Osteoblast (primary cell): ENCODE measurements at regions not wholly inside any gene's neighbourhood (a gene's known extent, or its start where the extent isn't known, plus 50 kb on each side); places are given as distances from the start of the nearest gene placed in this dataset.

Experiments used
- DNase-seq: peaks from one replicate; pipeline ENCODE4 v3.0.0; 2011; ENCODE audit warnings: low spot score, mixed read lengths; ENCODE audit not compliant: insufficient read length; ENCODE audit errors: missing footprints
- H2AFZ ChIP-seq: 2 replicates; pipeline ENCODE4 v1.6.0; 2011; ENCODE audit warnings: mild to moderate bottlenecking, low read length
- H3K27ac ChIP-seq: 2 replicates; pipeline ENCODE4 v1.5.1; 2011; ENCODE audit warnings: mild to moderate bottlenecking, low read depth, low read length, moderate library complexity
- H3K27me3 ChIP-seq: 2 replicates; pipeline ENCODE4 v1.6.0; 2012; ENCODE audit warnings: mild to moderate bottlenecking, control low read depth, inconsistent platforms, low read length, moderate library complexity; ENCODE audit not compliant: insufficient read depth
- H3K36me3 ChIP-seq: 2 replicates; pipeline ENCODE4 v1.5.1; 2011; ENCODE audit warnings: mild to moderate bottlenecking, low read length, control low read depth, moderate library complexity; ENCODE audit not compliant: insufficient read depth
- H3K4me1 ChIP-seq: 2 replicates; pipeline ENCODE4 v1.5.1; 2011; ENCODE audit warnings: mild to moderate bottlenecking, low read length, control low read depth, moderate library complexity; ENCODE audit not compliant: insufficient read depth
- H3K4me2 ChIP-seq: 2 replicates; pipeline ENCODE4 v1.6.0; 2011; ENCODE audit warnings: mild to moderate bottlenecking, low read length; ENCODE audit not compliant: insufficient read depth
- H3K4me3 ChIP-seq: fragments of 200-600 bp; sonication (generic); 3 replicates; pipeline ENCODE4 v1.5.1; 2012; ENCODE audit warnings: mild to moderate bottlenecking, low read length, inconsistent platforms; ENCODE audit not compliant: insufficient read depth
- H3K79me2 ChIP-seq: 2 replicates; pipeline ENCODE4 v1.6.0; 2012; ENCODE audit warnings: mild to moderate bottlenecking, low read length, control low read depth, inconsistent platforms; ENCODE audit not compliant: insufficient read depth
- H3K9me3 ChIP-seq: 2 replicates; pipeline ENCODE4 v1.5.1; 2011; ENCODE audit warnings: low read depth, low read length, control low read depth
- H4K20me1 ChIP-seq: 2 replicates; pipeline ENCODE4 v1.6.0; 2012; ENCODE audit warnings: mild to moderate bottlenecking, low read length, control low read depth; ENCODE audit not compliant: insufficient read depth
- TF ChIP-seq, protein P1 (sequence below): IDR thresholded peaks from 2 replicates; pipeline ENCODE4 v1.5.1; 2011; ENCODE audit warnings: mild to moderate bottlenecking, low read depth, low read length, moderate library complexity; ENCODE audit errors: extremely low read depth

DNA sequence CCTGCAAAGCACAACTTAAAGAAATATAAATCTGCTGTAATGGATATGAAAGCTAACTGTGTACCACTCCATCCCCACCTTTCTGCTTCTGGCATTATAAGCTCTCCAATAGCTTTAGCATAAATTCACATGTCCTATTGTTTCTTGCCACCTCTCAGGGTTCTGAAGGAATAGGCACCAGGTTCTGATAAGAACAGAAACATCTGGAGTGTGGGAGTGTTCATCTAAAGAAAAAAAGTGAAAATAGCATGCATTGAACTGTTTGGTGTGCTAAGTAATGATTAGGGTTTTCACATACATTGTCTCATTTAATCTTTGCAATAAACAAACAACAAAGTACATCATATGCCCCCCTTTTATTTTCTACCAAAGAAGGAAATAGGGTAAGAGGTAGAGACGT, 72.3 kb downstream of the FAM76B start:
- Histone ChIP-seq H3K4me3 (no peak overlapping the region), H3K36me3 (no peaks in the 10 kb centered on the region), H3K4me2 (no peak overlapping the region), H3K4me1 (peaks cover 7% of the 10 kb centered on the region), H3K79me2 (no peaks in the 10 kb centered on the region), H4K20me1 (no peaks in the 10 kb centered on the region), H3K27ac (no peak overlapping the region), H3K9me3 (no peaks in the 10 kb centered on the region), H3K27me3 (peaks cover 47% of the 10 kb centered on the region), H2AFZ (no peak overlapping the region)
- TF ChIP-seq, protein P1, sequence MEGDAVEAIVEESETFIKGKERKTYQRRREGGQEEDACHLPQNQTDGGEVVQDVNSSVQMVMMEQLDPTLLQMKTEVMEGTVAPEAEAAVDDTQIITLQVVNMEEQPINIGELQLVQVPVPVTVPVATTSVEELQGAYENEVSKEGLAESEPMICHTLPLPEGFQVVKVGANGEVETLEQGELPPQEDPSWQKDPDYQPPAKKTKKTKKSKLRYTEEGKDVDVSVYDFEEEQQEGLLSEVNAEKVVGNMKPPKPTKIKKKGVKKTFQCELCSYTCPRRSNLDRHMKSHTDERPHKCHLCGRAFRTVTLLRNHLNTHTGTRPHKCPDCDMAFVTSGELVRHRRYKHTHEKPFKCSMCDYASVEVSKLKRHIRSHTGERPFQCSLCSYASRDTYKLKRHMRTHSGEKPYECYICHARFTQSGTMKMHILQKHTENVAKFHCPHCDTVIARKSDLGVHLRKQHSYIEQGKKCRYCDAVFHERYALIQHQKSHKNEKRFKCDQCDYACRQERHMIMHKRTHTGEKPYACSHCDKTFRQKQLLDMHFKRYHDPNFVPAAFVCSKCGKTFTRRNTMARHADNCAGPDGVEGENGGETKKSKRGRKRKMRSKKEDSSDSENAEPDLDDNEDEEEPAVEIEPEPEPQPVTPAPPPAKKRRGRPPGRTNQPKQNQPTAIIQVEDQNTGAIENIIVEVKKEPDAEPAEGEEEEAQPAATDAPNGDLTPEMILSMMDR, result no peak
- DNase-seq, result no peak

DNA sequence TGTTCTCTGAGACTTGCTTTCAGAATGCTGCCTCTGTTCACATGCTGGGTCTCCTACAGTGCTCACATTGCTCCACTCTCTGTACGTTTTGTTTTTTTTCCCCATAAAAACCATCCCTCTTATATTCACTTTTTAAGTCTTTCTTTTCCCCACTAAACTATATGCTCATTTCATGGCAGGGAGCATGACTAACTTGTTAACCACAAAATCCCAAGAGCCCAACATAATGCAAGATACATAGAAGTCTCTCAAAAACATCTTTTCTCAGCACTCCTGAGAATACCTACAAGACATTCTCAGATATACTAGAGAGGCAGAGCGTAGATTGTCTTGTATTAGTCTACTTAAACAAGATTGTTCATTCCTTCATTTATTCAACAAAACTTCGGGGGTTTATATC, 73.3 kb downstream of the FAM76B start:
- H3K27ac ChIP-seq, result peak overlapping the region; percentile 33

DNA sequence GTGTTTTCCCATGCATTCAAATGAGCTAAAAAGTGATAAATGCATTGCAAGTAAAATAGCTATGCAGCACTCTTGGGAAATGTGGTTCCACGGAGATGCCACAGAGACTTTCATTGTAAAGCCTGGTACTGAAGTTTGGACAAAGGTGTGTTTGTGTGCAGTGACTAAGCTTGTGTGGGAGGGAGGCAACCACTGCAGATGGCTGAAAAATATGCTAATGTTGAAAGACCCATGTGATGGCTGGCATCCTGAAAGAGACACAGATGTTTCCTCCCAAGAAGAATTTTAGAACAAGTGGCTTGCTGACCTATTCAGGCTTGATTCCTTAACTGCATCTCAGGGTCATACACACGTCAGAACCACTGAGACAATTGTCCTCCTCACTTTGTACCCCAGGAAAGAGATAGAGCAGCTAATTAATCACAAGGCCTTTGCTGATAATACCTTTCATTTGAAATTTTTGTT, 73.8 kb downstream of the FAM76B start:
- no peak overlapping the region for H2AFZ ChIP-seq
- H3K27me3 ChIP-seq, result peaks cover 44% of the 10 kb centered on the region
- H3K27ac ChIP-seq, result peak overlapping the region; percentile 33
- no peaks in the 10 kb centered on the region for H3K36me3 ChIP-seq
- H3K4me2 ChIP-seq, result peak overlapping the region; percentile 16
- TF ChIP-seq, protein P1, result no peak
- peaks cover 7% of the 10 kb centered on the region for H3K4me1 ChIP-seq
- no peaks in the 10 kb centered on the region for H4K20me1 ChIP-seq
- no peaks in the 10 kb centered on the region for H3K79me2 ChIP-seq
- DNase-seq, result no peak
- H3K4me3 ChIP-seq, result peak overlapping the region; percentile 5
- no peaks in the 10 kb centered on the region for H3K9me3 ChIP-seq

More for the DNA sequence above, 73.3 kb downstream of the FAM76B start:
- Histone ChIP-seq H3K36me3 (no peaks in the 10 kb centered on the region), H3K27me3 (peaks cover 47% of the 10 kb centered on the region), H3K4me1 (peaks cover 7% of the 10 kb centered on the region), H4K20me1 (no peaks in the 10 kb centered on the region), H3K9me3 (no peaks in the 10 kb centered on the region), H3K79me2 (no peaks in the 10 kb centered on the region), H3K4me2 (peak overlapping the region; percentile 16), H2AFZ (no peak overlapping the region), H3K4me3 (no peak overlapping the region)
- TF ChIP-seq, protein P1, result no peak
- DNase-seq, result no peak

DNA sequence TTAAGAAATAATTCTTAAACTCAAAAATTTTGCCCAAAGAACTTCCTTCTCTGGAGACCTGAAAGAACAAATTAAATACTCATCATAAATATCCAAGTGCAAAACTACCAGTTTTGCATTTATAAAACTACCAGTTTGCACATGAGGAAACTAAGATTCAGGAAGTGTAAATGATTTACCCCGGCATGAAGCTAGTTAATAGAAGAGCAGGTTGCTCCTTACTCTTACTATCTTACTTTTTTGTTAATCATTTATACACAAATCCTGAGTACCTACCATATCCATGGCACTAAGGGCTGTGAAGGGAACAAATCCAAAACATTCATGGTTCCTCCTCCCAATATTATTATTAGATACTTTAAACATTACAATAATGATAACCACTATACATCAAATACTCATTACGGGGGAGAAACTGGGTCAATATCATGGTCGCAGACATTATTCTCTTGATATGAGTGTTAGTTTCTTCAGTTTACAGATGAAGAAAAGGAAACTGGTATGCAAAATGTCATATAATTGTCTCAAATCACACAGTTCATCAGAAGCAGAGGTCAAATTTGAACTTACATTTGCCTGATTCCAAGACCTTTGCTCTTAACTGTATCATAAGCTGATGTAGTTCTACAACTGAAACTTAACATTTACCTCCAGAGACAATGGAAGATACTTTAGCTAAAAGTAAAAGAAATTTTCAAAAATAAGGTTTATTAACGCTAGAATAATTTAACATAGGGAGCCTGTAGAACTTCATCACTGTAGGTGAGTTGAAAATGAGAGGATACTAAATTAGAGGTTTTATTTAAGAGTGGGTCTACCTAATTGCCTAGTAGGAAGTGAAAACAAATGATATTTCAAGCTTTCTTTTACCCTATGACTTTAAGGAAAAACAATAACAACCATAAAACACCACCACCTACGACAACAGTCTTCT, 74.5 kb downstream of the FAM76B start:
- Histone ChIP-seq H3K27ac (no peak overlapping the region), H3K4me1 (peaks cover 7% of the 10 kb centered on the region), H3K9me3 (no peaks in the 10 kb centered on the region), H4K20me1 (no peaks in the 10 kb centered on the region), H3K4me3 (no peak overlapping the region), H3K27me3 (peaks cover 39% of the 10 kb centered on the region), H3K79me2 (no peaks in the 10 kb centered on the region), H3K4me2 (peak overlapping the region; percentile 16), H2AFZ (no peak overlapping the region), H3K36me3 (no peaks in the 10 kb centered on the region)
- TF ChIP-seq, protein P1, result no peak
- no peak for DNase-seq
